ENCODE measurements at regions not wholly inside any gene's neighbourhood (a gene's known extent, or its start where the extent isn't known, plus 50 kb on each side); places are given as distances from the start of the nearest gene placed in this dataset.

DNA sequence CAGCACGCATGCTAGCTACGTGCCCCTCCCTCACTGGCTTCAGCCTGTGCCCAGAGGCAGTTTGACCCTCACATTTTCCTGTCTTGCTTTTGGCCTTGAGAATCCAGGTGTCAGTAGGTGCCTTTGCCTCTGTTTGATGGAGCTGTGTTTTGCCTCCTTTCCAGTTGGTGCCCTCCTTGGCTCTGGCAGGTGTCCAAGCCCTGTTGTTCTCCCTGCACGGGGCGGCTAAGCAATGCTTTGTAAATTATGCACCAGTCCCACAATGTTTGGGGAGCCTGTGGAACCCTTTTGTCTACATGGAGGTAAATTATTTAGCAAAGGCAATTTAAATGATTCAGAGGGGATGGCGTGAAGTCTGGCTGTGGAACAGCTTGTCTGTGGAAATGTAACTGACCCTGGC is 202.9 kb upstream of the BOD1L1 start (continued):
- TF ChIP-seq NRF1 (IDR thresholded peaks at IDR 0.05; ENCODE audit: low read depth, low read length) (no peak), SIN3A (IDR thresholded peaks at IDR 0.05; ENCODE audit: borderline replicate concordance, low read depth, low read length) (no peak), EZH2phosphoT487 (IDR thresholded peaks at IDR 0.05; ENCODE audit: borderline replicate concordance, low read depth) (no peak), RAD21 (IDR thresholded peaks at IDR 0.05; ENCODE audit: low read length) (no peak), ELF1 (IDR thresholded peaks at IDR 0.05) (no peak)

- Histone ChIP-seq H3K27ac (ENCODE audit: low read depth in 2 of 2, low read length in 1 of 2) (no peak overlapping the region), H3K36me3 (replicated peaks in 1 of 2; ENCODE audit: control insufficient read depth in 1 of 2, insufficient read depth in 2 of 2, low read length in 1 of 2) (no peaks in the 10 kb centered on the region), H2AFZ (ENCODE audit: low read depth) (0 out of 2 replicates have a peak overlapping the region, but pooled peaks have one; percentile 17), H3K4me3 (ENCODE audit: low read depth in 2 of 2, low read length in 1 of 2) (no peak overlapping the region), H3K9ac (no peak overlapping the region), H4K20me1 (ENCODE audit: insufficient read depth) (no peaks in the 10 kb centered on the region), H3F3A (replicated peaks; ENCODE audit: insufficient read depth) (no peaks in the 10 kb centered on the region), H3K79me2 (ENCODE audit: insufficient read depth) (no peaks in the 10 kb centered on the region), H3K9me3 (no peaks in the 10 kb centered on the region), H3K9me2 (no peaks in the 10 kb centered on the region), H3K4me2 (no peak overlapping the region), H3K4me1 (ENCODE audit: control insufficient read depth in 1 of 2, insufficient read depth in 2 of 2, low read depth in 1 of 2, low read length in 1 of 2) (no peaks in the 10 kb centered on the region), H3K27me3 (ENCODE audit: insufficient read depth) (no peaks in the 10 kb centered on the region)
- ChIA-PET CTCF (no interaction called here), POLR2A (no interaction called here)
- TF ChIP-seq MEF2A (IDR thresholded peaks at IDR 0.05; ENCODE audit: borderline replicate concordance, low read depth), result no peak
- TF ChIP-seq GATA2 (CRISPR knock-in tag; IDR thresholded peaks at IDR 0.05), result no peak
- no peak for TF ChIP-seq TEAD4 (IDR thresholded peaks at IDR 0.05; ENCODE audit: borderline replicate concordance, insufficient read depth)
- no peak for TF ChIP-seq NRF1 (IDR thresholded peaks at IDR 0.05; ENCODE audit: low read depth, low read length)
- TF ChIP-seq PBX3 (IDR thresholded peaks at IDR 0.05), result no peak
- no peak for TF ChIP-seq IRF3 (IDR thresholded peaks at IDR 0.05; ENCODE audit: low read depth, low read length)
- DNase-seq, result no peak
- WGBS (ENCODE audit: low lambda C conversion rate), result 44% methylated on average over 4 of the region's 4 CpGs
Observed at GRCh38 chr4:13833171-13833804, 205.8 kb upstream of the BOD1L1 start.

DNA sequence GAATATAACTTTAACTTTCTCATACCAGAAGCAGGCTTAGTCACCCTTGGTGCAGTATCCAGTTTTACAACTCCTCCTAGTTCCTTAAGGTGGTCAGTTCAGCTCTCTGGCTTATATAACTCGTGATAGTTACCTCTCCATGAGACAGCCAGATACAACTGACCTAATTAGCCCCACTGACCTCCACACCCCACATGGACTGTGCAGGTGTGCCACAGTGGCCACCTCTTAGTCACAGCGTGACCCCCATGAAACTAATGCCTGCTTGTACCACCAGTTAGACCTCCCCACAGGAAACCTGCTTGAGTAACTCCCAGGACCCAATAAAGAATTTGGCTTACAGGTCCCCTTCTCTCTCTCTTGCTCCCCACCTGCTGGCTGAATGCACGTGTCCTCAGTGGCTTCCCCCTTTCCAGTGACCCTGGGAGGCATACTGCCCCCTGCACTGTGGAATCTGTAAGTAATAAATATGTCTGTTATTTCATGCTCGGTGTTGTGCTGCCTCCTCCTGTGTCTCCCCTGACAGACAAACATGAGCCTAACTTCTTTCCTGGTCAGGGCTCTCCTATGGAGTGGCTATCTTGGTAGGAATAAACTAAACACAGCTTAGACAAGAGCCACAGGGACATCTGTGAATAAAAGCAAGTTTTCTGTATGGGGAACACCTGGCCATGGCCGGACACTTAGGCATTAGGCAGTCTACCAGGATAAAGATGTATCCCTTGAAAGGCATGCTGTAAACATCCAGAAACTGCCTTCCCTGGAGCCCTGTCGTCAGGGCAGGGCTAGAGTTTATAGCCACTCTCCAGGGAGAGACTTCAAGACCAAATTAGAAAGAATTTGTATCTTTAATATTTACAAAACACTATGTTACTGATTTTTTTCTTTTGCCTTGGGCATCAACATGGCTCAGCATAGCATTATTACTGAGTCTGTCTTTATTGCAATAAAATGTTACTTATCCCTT is 209.7 kb upstream of the BOD1L1 start:
- POLR2A ChIA-PET, result no interaction called here
- H3K9ac ChIP-seq, result no peak overlapping the region
- no peak overlapping the region for H3K27ac ChIP-seq (ENCODE audit: low read depth in 2 of 2, low read length in 1 of 2)
- H3K79me2 ChIP-seq (ENCODE audit: insufficient read depth), result no peaks in the 10 kb centered on the region
- H3K36me3 ChIP-seq (replicated peaks in 1 of 2; ENCODE audit: control insufficient read depth in 1 of 2, insufficient read depth in 2 of 2, low read length in 1 of 2), result no peaks in the 10 kb centered on the region
- H3F3A ChIP-seq (replicated peaks; ENCODE audit: insufficient read depth), result no peaks in the 10 kb centered on the region
- no peaks in the 10 kb centered on the region for H3K27me3 ChIP-seq (ENCODE audit: insufficient read depth)
- TF ChIP-seq FOSL2 (IDR thresholded peaks at IDR 0.05; ENCODE audit: borderline replicate concordance, low read depth), result no peak
- TF ChIP-seq YY1 (IDR thresholded peaks at IDR 0.05; ENCODE audit: low read depth), result no peak
- TF ChIP-seq RAD21 (IDR thresholded peaks at IDR 0.05; ENCODE audit: low read length), result no peak
- no peak for TF ChIP-seq TAF1 (IDR thresholded peaks at IDR 0.05; ENCODE audit: borderline replicate concordance, low read depth, low read length)
- TF ChIP-seq, protein P1, sequence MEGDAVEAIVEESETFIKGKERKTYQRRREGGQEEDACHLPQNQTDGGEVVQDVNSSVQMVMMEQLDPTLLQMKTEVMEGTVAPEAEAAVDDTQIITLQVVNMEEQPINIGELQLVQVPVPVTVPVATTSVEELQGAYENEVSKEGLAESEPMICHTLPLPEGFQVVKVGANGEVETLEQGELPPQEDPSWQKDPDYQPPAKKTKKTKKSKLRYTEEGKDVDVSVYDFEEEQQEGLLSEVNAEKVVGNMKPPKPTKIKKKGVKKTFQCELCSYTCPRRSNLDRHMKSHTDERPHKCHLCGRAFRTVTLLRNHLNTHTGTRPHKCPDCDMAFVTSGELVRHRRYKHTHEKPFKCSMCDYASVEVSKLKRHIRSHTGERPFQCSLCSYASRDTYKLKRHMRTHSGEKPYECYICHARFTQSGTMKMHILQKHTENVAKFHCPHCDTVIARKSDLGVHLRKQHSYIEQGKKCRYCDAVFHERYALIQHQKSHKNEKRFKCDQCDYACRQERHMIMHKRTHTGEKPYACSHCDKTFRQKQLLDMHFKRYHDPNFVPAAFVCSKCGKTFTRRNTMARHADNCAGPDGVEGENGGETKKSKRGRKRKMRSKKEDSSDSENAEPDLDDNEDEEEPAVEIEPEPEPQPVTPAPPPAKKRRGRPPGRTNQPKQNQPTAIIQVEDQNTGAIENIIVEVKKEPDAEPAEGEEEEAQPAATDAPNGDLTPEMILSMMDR (IDR thresholded peaks at IDR 0.05), result no peak
- no peak for TF ChIP-seq JUND (IDR thresholded peaks at IDR 0.05)
- no peak for TF ChIP-seq TEAD4 (IDR thresholded peaks at IDR 0.05; ENCODE audit: borderline replicate concordance, insufficient read depth)
- no peak for TF ChIP-seq FOXM1 (IDR thresholded peaks at IDR 0.05; ENCODE audit: low read depth)
- TF ChIP-seq SMC3 (IDR thresholded peaks at IDR 0.05; ENCODE audit: low read depth, low read length), result no peak
- no peak for TF ChIP-seq RXRA (IDR thresholded peaks at IDR 0.05; ENCODE audit: borderline replicate concordance, low read depth)
- TF ChIP-seq PBX3 (IDR thresholded peaks at IDR 0.05), result no peak
- H2AFZ ChIP-seq (ENCODE audit: low read depth), result no peak overlapping the region
- no peak for DNase-seq
- H4K20me1 ChIP-seq (ENCODE audit: insufficient read depth), result no peaks in the 10 kb centered on the region
- no peak overlapping the region for H3K4me2 ChIP-seq
- H3K9me3 ChIP-seq, result no peaks in the 10 kb centered on the region
- H3K9me2 ChIP-seq, result no peaks in the 10 kb centered on the region
- H3K4me1 ChIP-seq (ENCODE audit: control insufficient read depth in 1 of 2, insufficient read depth in 2 of 2, low read depth in 1 of 2, low read length in 1 of 2), result peaks cover 0 to 5% of the 10 kb centered on the region in 2 experiments; a peak in 1 of 4 replicates
- 37% methylated on average over 6 of the region's 6 CpGs for WGBS (ENCODE audit: low lambda C conversion rate)
- CTCF ChIA-PET, result interaction anchor here (1.4 kb wide), 1 partner anchor 19 kb away, joined by 3 read pairs; no protein-coding TSS in a partner anchor
- no peak overlapping the region for H3K4me3 ChIP-seq (ENCODE audit: low read depth in 2 of 2, low read length in 1 of 2)

Measured in SK-N-SH (cell line).